Heart left ventricle (tissue), 16 donors: ENCODE measurements at regions not wholly inside any gene's neighbourhood (a gene's known extent, or its start where the extent isn't known, plus 50 kb on each side); places are given as distances from the start of the nearest gene placed in this dataset.
"Not testable (repeated sequence)": the region's sequence is repeated elsewhere in the genome, so short reads cannot be mapped to it uniquely, and the experiment has no call there.

Experiments
- ATAC-seq, 4 donors: fragments of 200-7000 bp; cut with Tn5 transposase; one replicate each; pipeline ENCODE4 v1.9.1; 2020 to 2022; ENCODE audit warnings: moderate library complexity in 4 of 4, mild to moderate bottlenecking in 3 of 4, moderate number of reproducible peaks in 1 of 4
- DNase-seq, 5 donors: peaks; one replicate each; pipeline ENCODE4 v3.0.0-alpha.2; 2020
- H3K27ac ChIP-seq, 12 donors: fragments of 200-600 bp; sonication (generic) in 4 of 12; one replicate each; pipeline versions ENCODE4 v1.5.0 to v1.8.0; 2016 to 2022; ENCODE audit warnings: mild to moderate bottlenecking in 2 of 12
- H3K27me3 ChIP-seq, 9 donors: fragments of 200-600 bp; sonication (generic) in 2 of 9; one replicate each; pipeline versions ENCODE4 v1.5.1 to v1.8.0; 2016 to 2022; ENCODE audit warnings: mild to moderate bottlenecking in 3 of 9
- H3K36me3 ChIP-seq, 9 donors: fragments of 200-600 bp; sonication (generic) in 2 of 9; one replicate each; pipeline versions ENCODE4 v1.5.0 to v1.8.0; 2018 to 2022; ENCODE audit warnings: mild to moderate bottlenecking in 2 of 9
- H3K4me1 ChIP-seq, 12 donors: fragments of 200-600 bp; sonication (generic) in 4 of 12; one replicate each; pipeline versions ENCODE4 v1.5.0 to v1.8.0; 2016 to 2022; ENCODE audit warnings: mild to moderate bottlenecking in 3 of 12
- H3K4me3 ChIP-seq, 12 donors: fragments of 200-600 bp; sonication (generic) in 4 of 12; one replicate each; pipeline versions ENCODE4 v1.5.0 to v1.8.0; 2017 to 2022; ENCODE audit warnings: mild to moderate bottlenecking in 9 of 12, moderate library complexity in 4 of 12
- H3K9me3 ChIP-seq, 12 donors: fragments of 200-600 bp; sonication (generic) in 4 of 12; one replicate each; pipeline versions ENCODE4 v1.5.0 to v1.8.0; 2016 to 2022; ENCODE audit warnings: mild to moderate bottlenecking in 1 of 12
- POLR2A ChIP-seq, 2 donors: fragments of 450-650 bp; IDR thresholded peaks; one replicate each; pipeline ENCODE4 v1.6.1; 2017; ENCODE audit warnings: antibody characterized with exemption in 2 of 2, mild to moderate bottlenecking in 2 of 2, moderate library complexity in 2 of 2
- WGBS, 4 donors: extraction: QIAGEN DNeasy Blood & Tissue Kit in 2 of 4; methylation state at CpG; one replicate each; pipeline versions ENCODE4 v1.1.5 to v1.1.7; 2013 to 2018; 5-methylcytosine and 5-hydroxymethylcytosine counted together
- intact Hi-C, 10 donors: fragments of 100-400 bp; cut with DNase I; formaldehyde crosslinking; loops; one replicate each; pipeline versions ENCODE4 v1.11.1 to v1.14.2; 2022
- TF ChIP-seq, protein P1 (sequence below), 12 donors: fragments of 200-600 bp; sonication (generic) in 4 of 12; IDR thresholded peaks; one replicate each; pipeline versions ENCODE4 v1.5.0 to v1.8.0; 2018 to 2022; ENCODE audit warnings: antibody characterized with exemption in 12 of 12, mild to moderate bottlenecking in 5 of 12
- donor health status: ischemic (EF 13 %, LVEDD 7.1; RV severe dilation, severe dysfunction).
- donor health status: healthy with polysubstance abuse.
- donor health status: DM: no; HTN: yes; CAD: no.
- donor health status: DM: no; HTN: no; CAD: no.
- donor health status: ischemic (EF 25% LVEDD 6.9; RV normal size, moderate dysfunction).
- donor health status: ischemic (EF 25% LVEDD 5.7; RV mildly dilated, moderate dysfunction).
- donor health status: healthy.
- donor health status: DM: yes; HTN: yes; CAD: no.
- donor health status: ischemic (EF 35%, LVEDD 5.7; RV mildly dilated, moderate dysfunction).
- donor health status: nonischemic (EF 11% LVEDD 7.7; RV severe dilation, severe dysfunction).
- donor health status: DM: yes; HTN: yes; CAD: no.
- donor health status: PGD.
- donor health status: ischemic (EF 29% LVEDD 5.4; RV normal size, mild dysfunction).
- donor health status: nonischemic (EF 23%, LVEDD 6.1; RV moderate dilation, normal function).

DNA sequence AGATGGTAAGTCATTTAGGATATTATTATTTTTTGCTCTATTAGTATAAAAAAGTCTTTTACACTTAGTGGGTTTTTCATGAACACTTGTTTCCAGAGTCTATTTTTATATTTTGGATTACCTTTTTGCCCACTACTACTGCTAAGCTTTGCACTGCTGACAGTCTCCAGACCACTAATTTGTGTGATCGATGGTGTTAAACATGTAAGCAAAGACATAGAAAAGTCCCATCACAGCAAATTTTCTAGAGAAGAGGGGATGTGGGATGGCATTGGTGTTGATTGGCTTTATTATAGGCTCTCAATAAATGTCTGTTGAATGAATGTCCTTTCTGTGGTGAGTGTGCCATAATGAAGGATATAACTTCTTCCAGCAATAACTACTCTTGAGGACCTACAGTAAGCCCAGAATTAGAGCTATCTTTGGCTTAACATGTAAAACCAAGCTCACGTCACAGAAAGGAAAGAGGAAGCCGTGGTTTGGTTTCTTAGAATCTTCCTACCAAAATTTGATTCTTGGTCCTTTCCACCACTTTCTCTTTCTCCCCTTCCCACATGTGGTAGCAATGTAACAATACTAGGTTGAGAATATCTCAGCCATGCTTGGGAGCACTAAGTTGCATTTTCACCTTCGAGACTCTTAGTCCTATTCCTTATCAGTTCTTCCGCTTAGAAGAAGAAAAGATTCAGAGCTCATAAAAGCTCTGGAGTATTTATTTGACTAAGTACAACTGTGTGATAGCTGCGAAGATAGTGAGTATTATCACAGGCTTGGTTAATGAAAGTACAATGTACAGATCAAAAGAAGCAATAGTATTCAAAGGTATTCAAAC lies 90.6 kb upstream of the UMPS start:
- peaks cover 0 to 12% (median 0%) of the 10 kb centered on the region in 12 donors for H3K4me1 ChIP-seq
- intact Hi-C loops = no loop called here
- DNase-seq (no peak), ATAC-seq (no peak)
- no peak overlapping the region for H3K4me3 ChIP-seq
- TF ChIP-seq, protein P1, sequence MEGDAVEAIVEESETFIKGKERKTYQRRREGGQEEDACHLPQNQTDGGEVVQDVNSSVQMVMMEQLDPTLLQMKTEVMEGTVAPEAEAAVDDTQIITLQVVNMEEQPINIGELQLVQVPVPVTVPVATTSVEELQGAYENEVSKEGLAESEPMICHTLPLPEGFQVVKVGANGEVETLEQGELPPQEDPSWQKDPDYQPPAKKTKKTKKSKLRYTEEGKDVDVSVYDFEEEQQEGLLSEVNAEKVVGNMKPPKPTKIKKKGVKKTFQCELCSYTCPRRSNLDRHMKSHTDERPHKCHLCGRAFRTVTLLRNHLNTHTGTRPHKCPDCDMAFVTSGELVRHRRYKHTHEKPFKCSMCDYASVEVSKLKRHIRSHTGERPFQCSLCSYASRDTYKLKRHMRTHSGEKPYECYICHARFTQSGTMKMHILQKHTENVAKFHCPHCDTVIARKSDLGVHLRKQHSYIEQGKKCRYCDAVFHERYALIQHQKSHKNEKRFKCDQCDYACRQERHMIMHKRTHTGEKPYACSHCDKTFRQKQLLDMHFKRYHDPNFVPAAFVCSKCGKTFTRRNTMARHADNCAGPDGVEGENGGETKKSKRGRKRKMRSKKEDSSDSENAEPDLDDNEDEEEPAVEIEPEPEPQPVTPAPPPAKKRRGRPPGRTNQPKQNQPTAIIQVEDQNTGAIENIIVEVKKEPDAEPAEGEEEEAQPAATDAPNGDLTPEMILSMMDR (IDR thresholded peaks at IDR 0.05) = no peak
- TF ChIP-seq POLR2A (IDR thresholded peaks at IDR 0.05) = no peak
- 85 to 93% (median 87%) methylated on average over 6 of the region's 6 CpGs for WGBS, 4 donors
- H3K27me3 ChIP-seq = no peaks in the 10 kb centered on the region
- H3K36me3 ChIP-seq = peaks cover 0 to 44% (median 14%) of the 10 kb centered on the region in 9 donors
- no peak overlapping the region for H3K27ac ChIP-seq
- H3K9me3 ChIP-seq = no peaks in the 10 kb centered on the region

DNA sequence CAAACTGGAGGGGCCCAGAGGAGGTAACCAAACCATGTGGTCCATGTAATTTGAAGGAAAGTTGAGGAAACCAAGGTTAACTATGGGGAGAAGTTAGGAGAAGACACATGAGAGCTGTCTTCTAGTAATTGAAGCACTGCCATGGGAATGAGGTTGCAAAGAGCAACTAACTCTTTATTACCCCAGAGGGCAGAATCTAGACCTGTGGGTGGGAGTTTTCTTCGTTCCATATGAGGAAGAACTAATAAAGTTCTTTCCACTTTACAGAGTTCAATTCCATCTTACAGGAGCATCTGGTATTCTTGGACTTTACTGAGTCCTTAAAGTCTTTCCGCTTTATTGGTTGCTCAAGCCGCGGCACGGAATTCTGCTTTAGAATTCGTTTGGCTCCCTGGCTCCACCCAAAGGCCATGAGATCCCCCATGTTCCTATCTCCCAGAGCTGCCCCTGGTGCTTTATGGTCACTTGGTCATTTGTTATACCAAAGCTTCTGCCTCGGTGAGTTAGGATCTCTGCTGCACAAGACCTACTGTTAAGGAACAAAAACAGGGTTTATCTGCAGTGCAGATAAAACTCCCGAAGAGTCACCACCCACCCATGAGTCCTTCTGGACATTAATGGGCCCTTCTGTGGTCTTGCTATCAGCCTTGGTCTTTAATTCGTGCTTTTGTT lies 89.5 kb upstream of the UMPS start:
- DNase-seq (no peak), ATAC-seq (no peak)
- TF ChIP-seq, protein P1 (IDR thresholded peaks at IDR 0.05) = no peak
- no peak for TF ChIP-seq POLR2A (IDR thresholded peaks at IDR 0.05)
- peaks cover 0 to 34% (median 7%) of the 10 kb centered on the region in 9 donors for H3K36me3 ChIP-seq
- H3K27me3 ChIP-seq = no peaks in the 10 kb centered on the region
- no peak overlapping the region for H3K27ac ChIP-seq
- H3K9me3 ChIP-seq = no peaks in the 10 kb centered on the region
- H3K4me3 ChIP-seq = no peak overlapping the region
- WGBS, 4 donors = 75 to 84% (median 77%) methylated on average over 9 of the region's 9 CpGs
- intact Hi-C loops = no loop called here
- peaks cover 0 to 12% (median 0%) of the 10 kb centered on the region in 12 donors for H3K4me1 ChIP-seq

DNA sequence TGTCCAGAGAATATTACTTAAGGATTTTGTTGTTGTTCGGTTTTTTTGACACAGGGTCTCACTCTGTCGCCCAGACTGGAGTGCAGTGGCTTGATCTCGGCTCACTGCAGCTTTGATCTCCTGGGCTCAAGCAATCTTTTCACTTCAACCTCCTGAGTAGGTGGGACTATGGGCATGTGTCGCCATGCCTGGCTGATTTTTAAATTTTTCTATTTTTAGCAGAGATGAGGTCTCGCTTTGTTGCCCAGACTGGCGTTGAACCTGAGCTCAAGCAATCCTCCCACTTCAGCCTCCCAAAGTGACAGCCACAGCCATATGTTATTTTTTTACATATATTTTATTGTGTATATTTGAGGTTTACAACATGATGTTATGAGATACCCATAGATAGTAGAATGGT lies 86.8 kb upstream of the UMPS start:
- ATAC-seq (no peak), DNase-seq (no peak)
- Histone ChIP-seq H3K4me1 (peaks cover 0 to 6% (median 0%) of the 10 kb centered on the region in 12 donors), H3K27ac (no peak overlapping the region), H3K9me3 (no peaks in the 10 kb centered on the region), H3K4me3 (no peak overlapping the region), H3K36me3 (peaks cover 0 to 25% (median 0%) of the 10 kb centered on the region in 9 donors), H3K27me3 (no peaks in the 10 kb centered on the region)
- intact Hi-C loops = no loop called here
- TF ChIP-seq, protein P1 (IDR thresholded peaks at IDR 0.05) = no peak
- no peak for TF ChIP-seq POLR2A (IDR thresholded peaks at IDR 0.05)
- WGBS, 4 donors = 87 to 94% (median 93%) methylated on average over 6 of the region's 6 CpGs

DNA sequence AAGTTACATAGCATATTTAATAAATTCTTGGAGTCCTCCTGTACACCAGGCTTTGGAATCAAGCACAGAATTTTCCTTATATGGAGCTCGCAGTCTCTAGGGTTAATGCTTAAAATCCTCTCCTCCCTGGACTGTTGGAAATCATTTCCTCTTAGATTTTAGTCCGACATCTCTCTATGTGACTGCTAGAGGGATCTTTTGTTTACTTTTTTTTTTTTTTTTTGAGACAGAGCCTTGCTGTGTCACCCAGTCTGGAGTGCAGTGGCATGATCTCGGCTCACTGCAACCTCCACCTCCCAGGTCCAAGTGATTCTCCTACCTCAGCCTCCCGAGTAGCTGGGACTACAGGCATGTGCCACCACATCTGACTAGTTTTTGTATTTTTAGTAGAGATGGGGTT lies 84.1 kb upstream of the UMPS start:
- ATAC-seq, H3K9me3 ChIP-seq, H3K4me1 ChIP-seq, H3K27ac ChIP-seq, H3K27me3 ChIP-seq, H3K4me3 ChIP-seq, DNase-seq, intact Hi-C loops: not testable (repeated sequence)
- 82 to 91% (median 90%) methylated on average over 4 of the region's 4 CpGs for WGBS, 4 donors
- peaks cover 0 to 30% (median 5%) of the 10 kb centered on the region in 9 donors for H3K36me3 ChIP-seq
